ENCODE measurements at regions not wholly inside any gene's neighbourhood (a gene's known extent, or its start where the extent isn't known, plus 50 kb on each side); places are given as distances from the start of the nearest gene placed in this dataset.

- TF ChIP-seq CTCF (IDR thresholded peaks at IDR 0.05; ENCODE audit: poor library complexity), result peak; percentile 78
- no peak for TF ChIP-seq EZH2 (IDR thresholded peaks at IDR 0.05; ENCODE audit: borderline replicate concordance)
- TF ChIP-seq EZH2phosphoT487 (IDR thresholded peaks at IDR 0.05; ENCODE audit: low read depth, severe bottlenecking, unreplicated experiment), result no peak
Measured at GRCh38 chr5:174317256-174317894, 271.9 kb downstream of the NSG2 start.
